ENCODE measurements at regions not wholly inside any gene's neighbourhood (a gene's known extent, or its start where the extent isn't known, plus 50 kb on each side); places are given as distances from the start of the nearest gene placed in this dataset.

DNA sequence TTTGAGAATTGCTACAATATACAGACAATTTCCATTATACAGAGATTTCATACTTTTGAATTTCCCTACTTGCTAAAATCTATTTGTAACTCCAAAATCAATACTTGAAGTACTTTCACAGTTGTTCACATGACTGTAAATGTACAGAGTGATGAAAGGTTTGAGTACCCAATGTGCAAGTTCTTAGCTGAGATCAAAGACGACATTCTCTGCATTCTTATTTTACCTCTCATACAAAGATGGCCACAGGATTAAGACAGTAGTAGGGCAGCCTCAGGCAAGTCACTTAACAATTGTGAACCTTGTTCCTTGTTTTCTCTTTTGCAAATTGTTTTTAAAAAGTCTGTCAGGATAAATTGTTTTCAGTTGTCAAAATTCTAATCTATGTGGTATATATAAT, 255.9 kb upstream of the KITLG start:
- ChIA-PET POLR2A (no interaction called here), CTCF (no interaction called here)
- Histone ChIP-seq H3K27me3 (ENCODE audit: insufficient read depth) (no peaks in the 10 kb centered on the region), H3K4me2 (no peak overlapping the region), H3K79me2 (ENCODE audit: insufficient read depth) (no peaks in the 10 kb centered on the region), H3K9me2 (no peaks in the 10 kb centered on the region), H3K36me3 (replicated peaks in 1 of 2; ENCODE audit: control insufficient read depth in 1 of 2, insufficient read depth in 2 of 2, low read length in 1 of 2) (no peaks in the 10 kb centered on the region), H3F3A (replicated peaks; ENCODE audit: insufficient read depth) (peaks cover 18% of the 10 kb centered on the region), H3K27ac (ENCODE audit: low read depth in 2 of 2, low read length in 1 of 2) (no peak overlapping the region), H4K20me1 (ENCODE audit: insufficient read depth) (no peaks in the 10 kb centered on the region), H3K9me3 (no peaks in the 10 kb centered on the region), H3K9ac (no peak overlapping the region), H3K4me1 (ENCODE audit: control insufficient read depth in 1 of 2, insufficient read depth in 2 of 2, low read depth in 1 of 2, low read length in 1 of 2) (no peaks in the 10 kb centered on the region), H2AFZ (ENCODE audit: low read depth) (no peak overlapping the region), H3K4me3 (ENCODE audit: low read depth in 2 of 2, low read length in 1 of 2) (no peak overlapping the region)
- TF ChIP-seq, protein P1, sequence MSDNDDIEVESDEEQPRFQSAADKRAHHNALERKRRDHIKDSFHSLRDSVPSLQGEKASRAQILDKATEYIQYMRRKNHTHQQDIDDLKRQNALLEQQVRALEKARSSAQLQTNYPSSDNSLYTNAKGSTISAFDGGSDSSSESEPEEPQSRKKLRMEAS (IDR thresholded peaks at IDR 0.05; ENCODE audit: low read depth), result no peak
- TF ChIP-seq, protein P2, sequence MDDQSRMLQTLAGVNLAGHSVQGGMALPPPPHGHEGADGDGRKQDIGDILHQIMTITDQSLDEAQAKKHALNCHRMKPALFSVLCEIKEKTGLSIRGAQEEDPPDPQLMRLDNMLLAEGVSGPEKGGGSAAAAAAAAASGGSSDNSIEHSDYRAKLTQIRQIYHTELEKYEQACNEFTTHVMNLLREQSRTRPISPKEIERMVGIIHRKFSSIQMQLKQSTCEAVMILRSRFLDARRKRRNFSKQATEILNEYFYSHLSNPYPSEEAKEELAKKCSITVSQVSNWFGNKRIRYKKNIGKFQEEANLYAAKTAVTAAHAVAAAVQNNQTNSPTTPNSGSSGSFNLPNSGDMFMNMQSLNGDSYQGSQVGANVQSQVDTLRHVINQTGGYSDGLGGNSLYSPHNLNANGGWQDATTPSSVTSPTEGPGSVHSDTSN (IDR thresholded peaks at IDR 0.05), result no peak
- TF ChIP-seq JUND (IDR thresholded peaks at IDR 0.05) (no peak), NFIC (IDR thresholded peaks at IDR 0.05; ENCODE audit: borderline replicate concordance) (no peak), CHD2 (IDR thresholded peaks at IDR 0.05; ENCODE audit: low read length, partially characterized antibody) (no peak), FOXJ3 (CRISPR knock-in tag; IDR thresholded peaks at IDR 0.05) (no peak), RAD21 (IDR thresholded peaks at IDR 0.05; ENCODE audit: low read length) (no peak), SIN3A (IDR thresholded peaks at IDR 0.05; ENCODE audit: borderline replicate concordance, low read depth, low read length) (no peak), FOXM1 (IDR thresholded peaks at IDR 0.05; ENCODE audit: low read depth) (no peak), RCOR1 (IDR thresholded peaks at IDR 0.05; ENCODE audit: low read length) (no peak), YY1 (IDR thresholded peaks at IDR 0.05; ENCODE audit: low read depth) (no peak), FOSL2 (IDR thresholded peaks at IDR 0.05; ENCODE audit: borderline replicate concordance, low read depth) (no peak), MXI1 (IDR thresholded peaks at IDR 0.05; ENCODE audit: low read depth, low read length) (no peak)
- TF ChIP-seq, protein P3, sequence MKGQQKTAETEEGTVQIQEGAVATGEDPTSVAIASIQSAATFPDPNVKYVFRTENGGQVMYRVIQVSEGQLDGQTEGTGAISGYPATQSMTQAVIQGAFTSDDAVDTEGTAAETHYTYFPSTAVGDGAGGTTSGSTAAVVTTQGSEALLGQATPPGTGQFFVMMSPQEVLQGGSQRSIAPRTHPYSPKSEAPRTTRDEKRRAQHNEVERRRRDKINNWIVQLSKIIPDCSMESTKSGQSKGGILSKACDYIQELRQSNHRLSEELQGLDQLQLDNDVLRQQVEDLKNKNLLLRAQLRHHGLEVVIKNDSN (IDR thresholded peaks at IDR 0.05; ENCODE audit: borderline replicate concordance, low read depth), result no peak
- TF ChIP-seq, protein P4, sequence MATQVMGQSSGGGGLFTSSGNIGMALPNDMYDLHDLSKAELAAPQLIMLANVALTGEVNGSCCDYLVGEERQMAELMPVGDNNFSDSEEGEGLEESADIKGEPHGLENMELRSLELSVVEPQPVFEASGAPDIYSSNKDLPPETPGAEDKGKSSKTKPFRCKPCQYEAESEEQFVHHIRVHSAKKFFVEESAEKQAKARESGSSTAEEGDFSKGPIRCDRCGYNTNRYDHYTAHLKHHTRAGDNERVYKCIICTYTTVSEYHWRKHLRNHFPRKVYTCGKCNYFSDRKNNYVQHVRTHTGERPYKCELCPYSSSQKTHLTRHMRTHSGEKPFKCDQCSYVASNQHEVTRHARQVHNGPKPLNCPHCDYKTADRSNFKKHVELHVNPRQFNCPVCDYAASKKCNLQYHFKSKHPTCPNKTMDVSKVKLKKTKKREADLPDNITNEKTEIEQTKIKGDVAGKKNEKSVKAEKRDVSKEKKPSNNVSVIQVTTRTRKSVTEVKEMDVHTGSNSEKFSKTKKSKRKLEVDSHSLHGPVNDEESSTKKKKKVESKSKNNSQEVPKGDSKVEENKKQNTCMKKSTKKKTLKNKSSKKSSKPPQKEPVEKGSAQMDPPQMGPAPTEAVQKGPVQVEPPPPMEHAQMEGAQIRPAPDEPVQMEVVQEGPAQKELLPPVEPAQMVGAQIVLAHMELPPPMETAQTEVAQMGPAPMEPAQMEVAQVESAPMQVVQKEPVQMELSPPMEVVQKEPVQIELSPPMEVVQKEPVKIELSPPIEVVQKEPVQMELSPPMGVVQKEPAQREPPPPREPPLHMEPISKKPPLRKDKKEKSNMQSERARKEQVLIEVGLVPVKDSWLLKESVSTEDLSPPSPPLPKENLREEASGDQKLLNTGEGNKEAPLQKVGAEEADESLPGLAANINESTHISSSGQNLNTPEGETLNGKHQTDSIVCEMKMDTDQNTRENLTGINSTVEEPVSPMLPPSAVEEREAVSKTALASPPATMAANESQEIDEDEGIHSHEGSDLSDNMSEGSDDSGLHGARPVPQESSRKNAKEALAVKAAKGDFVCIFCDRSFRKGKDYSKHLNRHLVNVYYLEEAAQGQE (IDR thresholded peaks at IDR 0.05; ENCODE audit: low read depth, low read length), result no peak
- TF ChIP-seq, protein P5, sequence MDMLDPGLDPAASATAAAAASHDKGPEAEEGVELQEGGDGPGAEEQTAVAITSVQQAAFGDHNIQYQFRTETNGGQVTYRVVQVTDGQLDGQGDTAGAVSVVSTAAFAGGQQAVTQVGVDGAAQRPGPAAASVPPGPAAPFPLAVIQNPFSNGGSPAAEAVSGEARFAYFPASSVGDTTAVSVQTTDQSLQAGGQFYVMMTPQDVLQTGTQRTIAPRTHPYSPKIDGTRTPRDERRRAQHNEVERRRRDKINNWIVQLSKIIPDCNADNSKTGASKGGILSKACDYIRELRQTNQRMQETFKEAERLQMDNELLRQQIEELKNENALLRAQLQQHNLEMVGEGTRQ (IDR thresholded peaks at IDR 0.05; ENCODE audit: borderline replicate concordance, low read depth, low read length), result no peak
- no peak for DNase-seq
- 87% methylated on average over 1 of the region's 1 CpG for WGBS (ENCODE audit: low lambda C conversion rate)
